Cerebellar cortex (tissue), 1 donor: ENCODE measurements at regions not wholly inside any gene's neighbourhood (a gene's known extent, or its start where the extent isn't known, plus 50 kb on each side); places are given as distances from the start of the nearest gene placed in this dataset.
"Not testable (repeated sequence)": the region's sequence is repeated elsewhere in the genome, so short reads cannot be mapped to it uniquely, and the experiment has no call there.

Experiments
- DNase-seq: peaks from one replicate; pipeline ENCODE4 v3.0.0-alpha.2; 2015; ENCODE audit warnings: low spot score

GRCh38 chr6:105526225-105526872 is 123.5 kb upstream of the PREP start:
- DNase-seq = no peak

- no peak for DNase-seq
Observed at GRCh38 chr6:105522626-105523322, 119.9 kb upstream of the PREP start.

GRCh38 chr6:105519954-105520353 is 117.1 kb upstream of the PREP start:
- no peak for DNase-seq

GRCh38 chr6:105518993-105519392 is 116.1 kb upstream of the PREP start:
- DNase-seq = not testable (repeated sequence)

- no peak for DNase-seq
Observed at GRCh38 chr6:105515054-105515453, 112.2 kb upstream of the PREP start.

- DNase-seq = no peak
Observed at GRCh38 chr6:105514306-105514705, 111.4 kb upstream of the PREP start.

- DNase-seq = no peak
Observed at GRCh38 chr6:105511639-105512038, 108.8 kb upstream of the PREP start.

- DNase-seq = no peak
Observed at GRCh38 chr6:105510746-105511145, 107.9 kb upstream of the PREP start.

- peak; percentile 82 for DNase-seq
Observed at GRCh38 chr6:105509506-105510331, 106.8 kb upstream of the PREP start.

- DNase-seq = no peak
Observed at GRCh38 chr6:105507811-105508210, 104.9 kb upstream of the PREP start.

GRCh38 chr6:105504706-105505105 is 101.8 kb upstream of the PREP start:
- DNase-seq = peak; percentile 39

GRCh38 chr6:105503641-105504040 is 100.8 kb upstream of the PREP start:
- DNase-seq = no peak

GRCh38 chr6:105501826-105502344 is 99.0 kb upstream of the PREP start:
- peak; percentile 54 for DNase-seq

- DNase-seq = no peak
Observed at GRCh38 chr6:105501246-105501645, 98.4 kb upstream of the PREP start.

GRCh38 chr6:105500693-105501092 is 97.8 kb upstream of the PREP start:
- no peak for DNase-seq

GRCh38 chr6:105499931-105500330 is 97.0 kb upstream of the PREP start:
- no peak for DNase-seq

- DNase-seq = no peak
Observed at GRCh38 chr6:105499136-105499870, 96.4 kb upstream of the PREP start.

- DNase-seq = no peak
Observed at GRCh38 chr6:105497549-105497948, 94.7 kb upstream of the PREP start.

- DNase-seq = no peak
Observed at GRCh38 chr6:105495515-105495914, 92.6 kb upstream of the PREP start.

- no peak for DNase-seq
Observed at GRCh38 chr6:105494688-105495087, 91.8 kb upstream of the PREP start.

- DNase-seq = no peak
Observed at GRCh38 chr6:105493736-105494135, 90.9 kb upstream of the PREP start.
